HepG2 (cell line): ENCODE measurements at regions not wholly inside any gene's neighbourhood (a gene's known extent, or its start where the extent isn't known, plus 50 kb on each side); places are given as distances from the start of the nearest gene placed in this dataset.

ENCODE experiments used
- ATAC-seq: fragments of 200-7000 bp; cut with Tn5 transposase; 3 replicates; pipeline ENCODE4 v1.9.1; 2020; ENCODE audit warnings: mild to moderate bottlenecking, moderate library complexity
- BruUV-seq: library from RNA; stranded (reverse); fragments of 400-500 nt; replicated peaks from 2 replicates; lab custom pipeline; 2021; lab: Mats Ljungman, UMichigan
- CTCF ChIA-PET: fragments of 300-600 bp; formaldehyde crosslinking; extraction: SDS; loops from one replicate; lab custom pipeline; 2021; ENCODE audit warnings: low total read pairs, inconsistent platforms, low intra/inter-chr PET ratio; lab: Yijun Ruan, JAX
- POLR2A ChIA-PET: fragments of 350-600 bp; sonication (Branson Sonifier 250); formaldehyde crosslinking; loops from one replicate; lab custom pipeline; 2020; ENCODE audit warnings: antibody characterized with exemption, inconsistent platforms; lab: Yijun Ruan, JAX
- DNase-seq: peaks from one replicate; pipeline ENCODE4 v3.0.0-alpha.2; 2015; ENCODE audit warnings: low spot score
- FAIRE-seq: peaks from 3 replicates; lab custom pipeline; 2011; peaks lifted over from hg19 to GRCh38; lab: Jason Lieb, UNC
- H2AFZ ChIP-seq: one replicate; pipeline ENCODE4 v1.6.1; 2011; ENCODE audit warnings: low read length, inconsistent platforms
- H3K27ac ChIP-seq: fragments of 300-600 bp; 3 replicates; pipeline ENCODE4 v1.8.0; 2011; ENCODE audit warnings: mixed run types, mild to moderate bottlenecking, mixed read lengths, low read length, inconsistent platforms; ENCODE audit not compliant: insufficient read depth; ENCODE audit errors: extremely low read length
- H3K27me3 ChIP-seq, 2 experiments: fragments of 200-600 bp in 1 of 2; 2 replicates in 1 of 2; 3 replicates in 1 of 2; pipeline versions ENCODE4 v1.6.0 to v1.8.0; 2011; ENCODE audit warnings: low read length in 2 of 2, mild to moderate bottlenecking in 2 of 2, moderate library complexity in 2 of 2, inconsistent platforms in 1 of 2; ENCODE audit not compliant: insufficient read depth in 2 of 2, control insufficient read depth in 1 of 2
- H3K36me3 ChIP-seq, 2 experiments: fragments of 200-600 bp in 1 of 2; replicated peaks in 1 of 2; 2 replicates in 1 of 2; 3 replicates in 1 of 2; pipeline versions ENCODE4 v1.5.1 to v1.8.0; 2011; ENCODE audit warnings: low read length in 2 of 2, inconsistent platforms in 1 of 2; ENCODE audit not compliant: insufficient read depth in 2 of 2, control insufficient read depth in 1 of 2
- H3K4me1 ChIP-seq: 2 replicates; pipeline ENCODE4 v1.5.1; 2012; ENCODE audit warnings: low read length, inconsistent platforms; ENCODE audit not compliant: insufficient read depth
- H3K4me2 ChIP-seq: 2 replicates; pipeline ENCODE4 v1.6.0; 2011; ENCODE audit warnings: low read depth, low read length, inconsistent platforms
- H3K4me3 ChIP-seq, 3 experiments: fragments of 200-600 bp in 1 of 3; sonication (generic), shearing (Covaris generic) in 1 of 3; replicated peaks in 1 of 3; 2 replicates each; pipeline ENCODE4 v1.5.1; 2011 to 2016; ENCODE audit warnings: low read length in 3 of 3, inconsistent platforms in 2 of 3, low read depth in 2 of 3, mild to moderate bottlenecking in 2 of 3, control low read depth in 1 of 3, mixed read lengths in 1 of 3; ENCODE audit not compliant: insufficient read depth in 1 of 3
- H3K79me2 ChIP-seq: one replicate; pipeline ENCODE4 v1.6.1; 2011; ENCODE audit warnings: low read length, inconsistent platforms; ENCODE audit not compliant: insufficient read depth
- H3K9ac ChIP-seq: 2 replicates; pipeline ENCODE4 v1.6.0; 2011; ENCODE audit warnings: mild to moderate bottlenecking, low read depth, low read length, inconsistent platforms; ENCODE audit not compliant: insufficient read depth
- H3K9me3 ChIP-seq: 2 replicates; pipeline ENCODE4 v1.5.1; 2012; ENCODE audit warnings: mild to moderate bottlenecking, low read length
- H4K20me1 ChIP-seq: 2 replicates; pipeline ENCODE4 v1.6.0; 2011; ENCODE audit warnings: inconsistent platforms, mild to moderate bottlenecking, low read length, moderate library complexity; ENCODE audit not compliant: insufficient read depth
- FOXA1 ChIP-seq, 2 experiments: fragments of 450-650 bp in 1 of 2; sonication (generic) in 1 of 2; formaldehyde crosslinking in 1 of 2; IDR thresholded peaks; 2 replicates each; pipeline versions ENCODE4 v1.4.0 to v1.6.1; 2016 to 2020; ENCODE audit warnings: missing genetic modification reagents in 1 of 2
- FOXA3 ChIP-seq: IDR thresholded peaks from 2 replicates; pipeline ENCODE4 v1.6.1; 2016; ENCODE audit warnings: missing genetic modification reagents, missing compliant biosample characterization
- MAX ChIP-seq: IDR thresholded peaks from 2 replicates; pipeline ENCODE4 v1.6.1; 2012; ENCODE audit warnings: inconsistent platforms
- SALL1 ChIP-seq: sonication (generic); formaldehyde crosslinking; IDR thresholded peaks from 2 replicates; pipeline ENCODE4 v1.8.0; 2022; ENCODE audit warnings: mild to moderate bottlenecking, missing genetic modification reagents
- SATB2 ChIP-seq: sonication (generic); formaldehyde crosslinking; IDR thresholded peaks from 2 replicates; pipeline ENCODE4 v1.5.0; 2020; ENCODE audit warnings: missing genetic modification reagents
- TEAD3 ChIP-seq: optimal IDR thresholded peaks from 2 replicates; pipeline ENCODE3; 2016; ENCODE audit warnings: borderline replicate concordance
- THAP7 ChIP-seq: sonication (generic); formaldehyde crosslinking; IDR thresholded peaks from 2 replicates; pipeline ENCODE4 v1.8.1; 2023; ENCODE audit warnings: mild to moderate bottlenecking, missing genetic modification reagents
- ZBTB20 ChIP-seq: sonication (generic); formaldehyde crosslinking; IDR thresholded peaks from 2 replicates; pipeline ENCODE4 v1.8.1; 2023; ENCODE audit warnings: missing genetic modification reagents, low read depth, mild to moderate bottlenecking, borderline replicate concordance
- ZNF83 ChIP-seq: sonication (generic); formaldehyde crosslinking; IDR thresholded peaks from 2 replicates; pipeline ENCODE4 v1.4.0; 2020; ENCODE audit warnings: missing genetic modification reagents, mild to moderate bottlenecking, borderline replicate concordance
- WGBS: methylation state at CpG from one replicate; pipeline ENCODE4 v1.1.6; 2017; ENCODE audit warnings: low lambda C conversion rate; 5-methylcytosine and 5-hydroxymethylcytosine counted together
- in situ Hi-C: cut with HindIII; loops from 2 replicates; pipeline ENCODE4 v1.10.0; 2017; ENCODE audit warnings: low pct_unique_long_range_greater_than_20kb; ENCODE audit not compliant: extremely low pct_ligation_motif_present
- intact Hi-C: fragments of 100-400 bp; cut with micrococcal nuclease; formaldehyde crosslinking; loops from one replicate; pipeline ENCODE4 v1.10.0; 2022; ENCODE audit not compliant: unreplicated experiment
- TF ChIP-seq, protein P1 (sequence below): sonication (generic); formaldehyde crosslinking; IDR thresholded peaks from 2 replicates; pipeline ENCODE4 v1.9.0; 2021; ENCODE audit warnings: missing genetic modification reagents, mild to moderate bottlenecking, borderline replicate concordance
- TF ChIP-seq, protein P2 (sequence below), 2 experiments: sonication (generic) in 1 of 2; formaldehyde crosslinking in 1 of 2; IDR thresholded peaks; 2 replicates each; pipeline versions ENCODE4 v1.6.1 to v1.9.0; 2014 to 2022; ENCODE audit warnings: antibody characterized with exemption in 1 of 2, borderline replicate concordance in 1 of 2, inconsistent platforms in 1 of 2, low read depth in 1 of 2, missing genetic modification reagents in 1 of 2
- TF ChIP-seq, protein P3 (sequence below): IDR thresholded peaks from 2 replicates; pipeline ENCODE4 v1.6.1; 2012; ENCODE audit warnings: low read length, improper control_type of control experiment

GRCh38 chr2:111535404-111535803, 348.6 kb downstream of the ANAPC1 start:
- POLR2A ChIA-PET, result no interaction called here
- peak; percentile 64 for ATAC-seq
- intact Hi-C loops, result no loop called here
- no peaks in the 10 kb centered on the region for H3K79me2 ChIP-seq
- H3K9ac ChIP-seq, result peak overlapping the region; percentile 23; the same call in 1 of the 2 replicates
- H3K4me2 ChIP-seq, result peak overlapping the region; percentile 29
- DNase-seq, result peak; percentile 83
- FAIRE-seq, result no peak
- no peaks in the 10 kb centered on the region for H3K36me3 ChIP-seq
- H3K27me3 ChIP-seq, result no peaks in the 10 kb centered on the region
- 4% methylated on average over 1 of the region's 1 CpG for WGBS
- no peaks in the 10 kb centered on the region for H3K9me3 ChIP-seq
- no peaks in the 10 kb centered on the region for H4K20me1 ChIP-seq
- H3K27ac ChIP-seq, result no peak overlapping the region
- peaks cover 26% of the 10 kb centered on the region for H3K4me1 ChIP-seq
- in situ Hi-C loops, result no loop called here
- no peak overlapping the region for H3K4me3 ChIP-seq
- no TSS peak for BruUV-seq
- no peak overlapping the region for H2AFZ ChIP-seq
- CTCF ChIA-PET, result no interaction called here
- TF ChIP-seq TEAD3 (CRISPR knock-in tag) (peak; percentile 31), THAP7 (no peak), ZBTB20 (CRISPR knock-in tag) (no peak), FOXA1 (IDR thresholded peaks at IDR 0.05) (no peak), FOXA1 (CRISPR knock-in tag; IDR thresholded peaks at IDR 0.05) (peak; percentile 56; the same call in 1 of the 2 replicates), ZNF83 (CRISPR knock-in tag) (no peak), SATB2 (CRISPR knock-in tag) (no peak), MAX (peak; percentile 21; the same call in 1 of the 2 replicates), SALL1 (CRISPR knock-in tag) (peak; percentile 43; the same call in 1 of the 2 replicates), FOXA3 (CRISPR knock-in tag) (peak; percentile 51)
- TF ChIP-seq, protein P1, sequence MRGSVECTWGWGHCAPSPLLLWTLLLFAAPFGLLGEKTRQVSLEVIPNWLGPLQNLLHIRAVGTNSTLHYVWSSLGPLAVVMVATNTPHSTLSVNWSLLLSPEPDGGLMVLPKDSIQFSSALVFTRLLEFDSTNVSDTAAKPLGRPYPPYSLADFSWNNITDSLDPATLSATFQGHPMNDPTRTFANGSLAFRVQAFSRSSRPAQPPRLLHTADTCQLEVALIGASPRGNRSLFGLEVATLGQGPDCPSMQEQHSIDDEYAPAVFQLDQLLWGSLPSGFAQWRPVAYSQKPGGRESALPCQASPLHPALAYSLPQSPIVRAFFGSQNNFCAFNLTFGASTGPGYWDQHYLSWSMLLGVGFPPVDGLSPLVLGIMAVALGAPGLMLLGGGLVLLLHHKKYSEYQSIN (CRISPR knock-in tag), result no peak
- TF ChIP-seq, protein P2, sequence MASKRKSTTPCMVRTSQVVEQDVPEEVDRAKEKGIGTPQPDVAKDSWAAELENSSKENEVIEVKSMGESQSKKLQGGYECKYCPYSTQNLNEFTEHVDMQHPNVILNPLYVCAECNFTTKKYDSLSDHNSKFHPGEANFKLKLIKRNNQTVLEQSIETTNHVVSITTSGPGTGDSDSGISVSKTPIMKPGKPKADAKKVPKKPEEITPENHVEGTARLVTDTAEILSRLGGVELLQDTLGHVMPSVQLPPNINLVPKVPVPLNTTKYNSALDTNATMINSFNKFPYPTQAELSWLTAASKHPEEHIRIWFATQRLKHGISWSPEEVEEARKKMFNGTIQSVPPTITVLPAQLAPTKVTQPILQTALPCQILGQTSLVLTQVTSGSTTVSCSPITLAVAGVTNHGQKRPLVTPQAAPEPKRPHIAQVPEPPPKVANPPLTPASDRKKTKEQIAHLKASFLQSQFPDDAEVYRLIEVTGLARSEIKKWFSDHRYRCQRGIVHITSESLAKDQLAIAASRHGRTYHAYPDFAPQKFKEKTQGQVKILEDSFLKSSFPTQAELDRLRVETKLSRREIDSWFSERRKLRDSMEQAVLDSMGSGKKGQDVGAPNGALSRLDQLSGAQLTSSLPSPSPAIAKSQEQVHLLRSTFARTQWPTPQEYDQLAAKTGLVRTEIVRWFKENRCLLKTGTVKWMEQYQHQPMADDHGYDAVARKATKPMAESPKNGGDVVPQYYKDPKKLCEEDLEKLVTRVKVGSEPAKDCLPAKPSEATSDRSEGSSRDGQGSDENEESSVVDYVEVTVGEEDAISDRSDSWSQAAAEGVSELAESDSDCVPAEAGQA (IDR thresholded peaks at IDR 0.05; ENCODE audit: low read depth), result no peak
- TF ChIP-seq, protein P2 (CRISPR knock-in tag; IDR thresholded peaks at IDR 0.05; ENCODE audit: borderline replicate concordance), result no peak
- TF ChIP-seq, protein P3, sequence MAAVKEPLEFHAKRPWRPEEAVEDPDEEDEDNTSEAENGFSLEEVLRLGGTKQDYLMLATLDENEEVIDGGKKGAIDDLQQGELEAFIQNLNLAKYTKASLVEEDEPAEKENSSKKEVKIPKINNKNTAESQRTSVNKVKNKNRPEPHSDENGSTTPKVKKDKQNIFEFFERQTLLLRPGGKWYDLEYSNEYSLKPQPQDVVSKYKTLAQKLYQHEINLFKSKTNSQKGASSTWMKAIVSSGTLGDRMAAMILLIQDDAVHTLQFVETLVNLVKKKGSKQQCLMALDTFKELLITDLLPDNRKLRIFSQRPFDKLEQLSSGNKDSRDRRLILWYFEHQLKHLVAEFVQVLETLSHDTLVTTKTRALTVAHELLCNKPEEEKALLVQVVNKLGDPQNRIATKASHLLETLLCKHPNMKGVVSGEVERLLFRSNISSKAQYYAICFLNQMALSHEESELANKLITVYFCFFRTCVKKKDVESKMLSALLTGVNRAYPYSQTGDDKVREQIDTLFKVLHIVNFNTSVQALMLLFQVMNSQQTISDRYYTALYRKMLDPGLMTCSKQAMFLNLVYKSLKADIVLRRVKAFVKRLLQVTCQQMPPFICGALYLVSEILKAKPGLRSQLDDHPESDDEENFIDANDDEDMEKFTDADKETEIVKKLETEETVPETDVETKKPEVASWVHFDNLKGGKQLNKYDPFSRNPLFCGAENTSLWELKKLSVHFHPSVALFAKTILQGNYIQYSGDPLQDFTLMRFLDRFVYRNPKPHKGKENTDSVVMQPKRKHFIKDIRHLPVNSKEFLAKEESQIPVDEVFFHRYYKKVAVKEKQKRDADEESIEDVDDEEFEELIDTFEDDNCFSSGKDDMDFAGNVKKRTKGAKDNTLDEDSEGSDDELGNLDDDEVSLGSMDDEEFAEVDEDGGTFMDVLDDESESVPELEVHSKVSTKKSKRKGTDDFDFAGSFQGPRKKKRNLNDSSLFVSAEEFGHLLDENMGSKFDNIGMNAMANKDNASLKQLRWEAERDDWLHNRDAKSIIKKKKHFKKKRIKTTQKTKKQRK, result no peak
